Body of pancreas (tissue), 4 donors: ENCODE measurements at regions not wholly inside any gene's neighbourhood (a gene's known extent, or its start where the extent isn't known, plus 50 kb on each side); places are given as distances from the start of the nearest gene placed in this dataset.

Experiments
- ATAC-seq: fragments of 150-250 bp; one replicate; pipeline ENCODE4 v1.9.1; 2016
- DNase-seq, 4 donors: peaks; one replicate each; pipeline ENCODE4 v3.0.0-alpha.2; 2019
- H3K27ac ChIP-seq, 4 donors: fragments of 200-600 bp; sonication (generic); 1 replicate in 3 of 4; 2 replicates in 1 of 4; pipeline versions ENCODE4 v1.5.1 to v1.6.1; 2016 to 2019; ENCODE audit warnings: mild to moderate bottlenecking in 1 of 4, mixed read lengths in 1 of 4, moderate library complexity in 1 of 4
- H3K27me3 ChIP-seq, 2 donors: fragments of 200-600 bp; sonication (generic); one replicate each; pipeline ENCODE4 v1.6.0; 2016; ENCODE audit warnings: mild to moderate bottlenecking in 1 of 2
- H3K36me3 ChIP-seq, 2 donors: fragments of 200-600 bp; sonication (generic); replicated peaks in 1 of 2; 2 replicates each; pipeline ENCODE4 v1.5.1; 2016; ENCODE audit warnings: low read depth in 2 of 2; ENCODE audit not compliant: insufficient read depth in 1 of 2
- H3K4me1 ChIP-seq: fragments of 200-600 bp; sonication (generic); one replicate; pipeline ENCODE4 v1.6.0; 2016
- H3K4me3 ChIP-seq, 2 donors: fragments of 200-600 bp; sonication (generic); 1 replicate in 1 of 2; 2 replicates in 1 of 2; pipeline ENCODE4 v1.5.1; 2016 to 2019
- H3K9me3 ChIP-seq, 3 donors: fragments of 200-600 bp; sonication (generic); 1 replicate in 2 of 3; 2 replicates in 1 of 3; pipeline ENCODE4 v1.5.1; 2016
- CTCF ChIP-seq, 7 experiments: fragments of 450-650 bp in 4 of 7; fragments of 200-600 bp in 3 of 7; sonication (generic) in 3 of 7; IDR thresholded peaks; one replicate each; pipeline ENCODE4 v1.5.1; 2016 to 2019; ENCODE audit warnings: antibody characterized with exemption in 7 of 7
- POLR2A ChIP-seq, 3 donors: fragments of 450-650 bp; IDR thresholded peaks; one replicate each; pipeline ENCODE4 v1.6.1; 2016; ENCODE audit warnings: antibody characterized with exemption in 3 of 3, mild to moderate bottlenecking in 2 of 3
- WGBS, 2 donors: methylation state at CpG; one replicate each; pipeline ENCODE4 v1.1.5; 2017; 5-methylcytosine and 5-hydroxymethylcytosine counted together
- intact Hi-C: fragments of 100-400 bp; cut with DNase I; formaldehyde crosslinking; loops from one replicate; pipeline ENCODE4 v1.15.1; 2023

GRCh38 chr1:182185842-182186756 lies 124.6 kb upstream of the ZNF648 start:
- intact Hi-C loops, result no loop called here
- ATAC-seq, result no peak
- 83 to 91% methylated on average over 2 of the region's 2 CpGs for WGBS, 2 donors
- DNase-seq, result no peak
- peaks cover 18% of the 10 kb centered on the region for H3K4me1 ChIP-seq
- H3K27ac ChIP-seq, result peak overlapping the region in 1 of 4 donors; percentile 15
- no peaks in the 10 kb centered on the region for H3K27me3 ChIP-seq
- H3K9me3 ChIP-seq, result no peaks in the 10 kb centered on the region
- H3K36me3 ChIP-seq, result no peaks in the 10 kb centered on the region
- TF ChIP-seq CTCF (IDR thresholded peaks at IDR 0.05) (no peak), POLR2A (IDR thresholded peaks at IDR 0.05) (no peak)
- no peak overlapping the region for H3K4me3 ChIP-seq

GRCh38 chr1:182185136-182185535 lies 123.6 kb upstream of the ZNF648 start:
- ATAC-seq, result no peak
- H3K27ac ChIP-seq, result no peak overlapping the region
- WGBS, 2 donors, result 92 to 94% methylated on average over 2 of the region's 2 CpGs
- no peak overlapping the region for H3K4me3 ChIP-seq
- no peaks in the 10 kb centered on the region for H3K27me3 ChIP-seq
- DNase-seq, result no peak
- intact Hi-C loops, result no loop called here
- H3K36me3 ChIP-seq, result no peaks in the 10 kb centered on the region
- peaks cover 23% of the 10 kb centered on the region for H3K4me1 ChIP-seq
- TF ChIP-seq POLR2A (IDR thresholded peaks at IDR 0.05), result no peak
- TF ChIP-seq CTCF (IDR thresholded peaks at IDR 0.05), result no peak
- H3K9me3 ChIP-seq, result no peaks in the 10 kb centered on the region

GRCh38 chr1:182183606-182184005 lies 122.1 kb upstream of the ZNF648 start:
- no peak overlapping the region for H3K4me3 ChIP-seq
- no peak for TF ChIP-seq CTCF (IDR thresholded peaks at IDR 0.05)
- TF ChIP-seq POLR2A (IDR thresholded peaks at IDR 0.05), result no peak
- H3K27me3 ChIP-seq, result no peaks in the 10 kb centered on the region
- DNase-seq (no peak), ATAC-seq (peak; percentile 57)
- H3K9me3 ChIP-seq, result no peaks in the 10 kb centered on the region
- WGBS, 2 donors, result 28 to 34% methylated on average over 3 of the region's 3 CpGs
- H3K4me1 ChIP-seq, result peaks cover 23% of the 10 kb centered on the region
- H3K27ac ChIP-seq, result no peak overlapping the region
- intact Hi-C loops, result no loop called here
- H3K36me3 ChIP-seq, result no peaks in the 10 kb centered on the region

GRCh38 chr1:182182311-182182710 lies 120.8 kb upstream of the ZNF648 start:
- no peaks in the 10 kb centered on the region for H3K27me3 ChIP-seq
- ATAC-seq, result no peak
- H3K4me1 ChIP-seq, result peaks cover 23% of the 10 kb centered on the region
- H3K36me3 ChIP-seq, result no peaks in the 10 kb centered on the region
- H3K27ac ChIP-seq, result no peak overlapping the region
- TF ChIP-seq POLR2A (IDR thresholded peaks at IDR 0.05) (no peak), CTCF (IDR thresholded peaks at IDR 0.05) (no peak)
- no peaks in the 10 kb centered on the region for H3K9me3 ChIP-seq
- no peak overlapping the region for H3K4me3 ChIP-seq
- DNase-seq, result no peak
- intact Hi-C loops, result no loop called here

- H3K4me1 ChIP-seq, result peaks cover 23% of the 10 kb centered on the region
- no peak for TF ChIP-seq CTCF (IDR thresholded peaks at IDR 0.05)
- TF ChIP-seq POLR2A (IDR thresholded peaks at IDR 0.05), result peak in 2 of 3 donors; percentile 27 to 48
- DNase-seq (peak; percentile 41 to 75 (median 61)), ATAC-seq (peak; percentile 85)
- WGBS, 2 donors, result 3 to 8% methylated on average over 3 of the region's 3 CpGs
- no peaks in the 10 kb centered on the region for H3K27me3 ChIP-seq
- H3K27ac ChIP-seq, result peak overlapping the region; percentile 38 to 65 (median 52)
- H3K36me3 ChIP-seq, result no peaks in the 10 kb centered on the region
- intact Hi-C loops, result no loop called here
- no peak overlapping the region for H3K4me3 ChIP-seq
- H3K9me3 ChIP-seq, result no peaks in the 10 kb centered on the region
Observed at GRCh38 chr1:182181167-182181572, 119.7 kb upstream of the ZNF648 start.
